T1000 (cell line): ENCODE measurements at regions not wholly inside any gene's neighbourhood (a gene's known extent, or its start where the extent isn't known, plus 50 kb on each side); places are given as distances from the start of the nearest gene placed in this dataset.

Experiments
- DNase-seq: peaks from one replicate; lab custom pipeline; 2025; ENCODE audit warnings: mixed read lengths; lab: John Stamatoyannopoulos, UW

- DNase-seq, result peak; percentile 1
These were observed 204.7 kb upstream of the S100G start for GRCh38 chrX:16445166-16445752.

GRCh38 chrX:16451334-16451733, 198.6 kb upstream of the S100G start:
- no peak for DNase-seq

- DNase-seq, result no peak
These were observed 195.0 kb upstream of the S100G start for GRCh38 chrX:16454926-16455325.

- DNase-seq, result no peak
These were observed 192.7 kb upstream of the S100G start for GRCh38 chrX:16457239-16457638.

- no peak for DNase-seq
These were observed 191.8 kb upstream of the S100G start for GRCh38 chrX:16458208-16458607.

GRCh38 chrX:16459008-16459407, 190.9 kb upstream of the S100G start:
- DNase-seq, result no peak

GRCh38 chrX:16461968-16462367, 188.0 kb upstream of the S100G start:
- DNase-seq, result no peak

- DNase-seq, result no peak
These were observed 187.0 kb upstream of the S100G start for GRCh38 chrX:16462912-16463311.

- DNase-seq, result no peak
These were observed 185.6 kb upstream of the S100G start for GRCh38 chrX:16464369-16464768.

- no peak for DNase-seq
These were observed 184.7 kb upstream of the S100G start for GRCh38 chrX:16465081-16465876.

- peak; percentile 30 for DNase-seq
These were observed 183.1 kb upstream of the S100G start for GRCh38 chrX:16466640-16467432.

- DNase-seq, result no peak
These were observed 180.1 kb upstream of the S100G start for GRCh38 chrX:16469870-16470269.

GRCh38 chrX:16472345-16472744, 177.6 kb upstream of the S100G start:
- DNase-seq, result no peak

GRCh38 chrX:16474511-16474910, 175.4 kb upstream of the S100G start:
- DNase-seq, result no peak

- DNase-seq, result no peak
These were observed 173.9 kb upstream of the S100G start for GRCh38 chrX:16476009-16476408.

GRCh38 chrX:16476692-16477091, 173.3 kb upstream of the S100G start:
- DNase-seq, result no peak

- DNase-seq, result no peak
These were observed 170.6 kb upstream of the S100G start for GRCh38 chrX:16479206-16479869.

- DNase-seq, result no peak
These were observed 169.9 kb upstream of the S100G start for GRCh38 chrX:16480049-16480448.

GRCh38 chrX:16484338-16484737, 165.6 kb upstream of the S100G start:
- no peak for DNase-seq

GRCh38 chrX:16487620-16488385, 162.2 kb upstream of the S100G start:
- no peak for DNase-seq

- DNase-seq, result no peak
These were observed 161.0 kb upstream of the S100G start for GRCh38 chrX:16488959-16489358.

- DNase-seq, result no peak
These were observed 158.5 kb upstream of the S100G start for GRCh38 chrX:16491461-16491860.
